DND-41 (cell line): ENCODE measurements at regions not wholly inside any gene's neighbourhood (a gene's known extent, or its start where the extent isn't known, plus 50 kb on each side); places are given as distances from the start of the nearest gene placed in this dataset.
"Not testable (repeated sequence)": the region's sequence is repeated elsewhere in the genome, so short reads cannot be mapped to it uniquely, and the experiment has no call there.

ENCODE experiments used
- ATAC-seq: fragments of 200-7000 bp; cut with Tn5 transposase; 3 replicates; pipeline ENCODE4 v1.9.1; 2021; ENCODE audit warnings: low read depth; ENCODE audit not compliant: insufficient read depth
- DNase-seq: peaks from one replicate; pipeline ENCODE4 v3.0.0-alpha.2; 2020
- H2AFZ ChIP-seq: 2 replicates; pipeline ENCODE4 v1.6.0; 2012; ENCODE audit warnings: low read depth, low read length
- H3K27ac ChIP-seq: 2 replicates; pipeline ENCODE4 v1.5.1; 2012; ENCODE audit warnings: low read length, inconsistent platforms
- H3K27me3 ChIP-seq: fragments of 200-600 bp; sonication (generic); 2 replicates; pipeline ENCODE4 v1.6.0; 2012; ENCODE audit warnings: low read length, mild to moderate bottlenecking, inconsistent platforms; ENCODE audit not compliant: insufficient read depth, poor library complexity
- H3K36me3 ChIP-seq: 2 replicates; pipeline ENCODE4 v1.5.1; 2012; ENCODE audit warnings: low read length, inconsistent platforms; ENCODE audit not compliant: insufficient read depth
- H3K4me1 ChIP-seq: 2 replicates; pipeline ENCODE4 v1.5.1; 2012; ENCODE audit warnings: mild to moderate bottlenecking, low read length; ENCODE audit not compliant: insufficient read depth
- H3K4me2 ChIP-seq: 2 replicates; pipeline ENCODE4 v1.6.0; 2012; ENCODE audit warnings: mild to moderate bottlenecking, moderate library complexity, low read length, inconsistent platforms; ENCODE audit not compliant: insufficient read depth
- H3K4me3 ChIP-seq, 2 experiments: fragments of 200-600 bp in 1 of 2; shearing (Covaris generic) in 1 of 2; 2 replicates each; pipeline ENCODE4 v1.5.1; 2012 to 2016; ENCODE audit warnings: inconsistent platforms in 2 of 2, low read length in 2 of 2, mild to moderate bottlenecking in 2 of 2, low read depth in 1 of 2, moderate library complexity in 1 of 2
- H3K79me2 ChIP-seq: 2 replicates; pipeline ENCODE4 v1.6.0; 2012; ENCODE audit warnings: low read length, inconsistent platforms; ENCODE audit not compliant: insufficient read depth
- H3K9ac ChIP-seq: 2 replicates; pipeline ENCODE4 v1.6.0; 2012; ENCODE audit warnings: low read depth, mild to moderate bottlenecking, inconsistent platforms, low read length, moderate library complexity
- H3K9me3 ChIP-seq: 2 replicates; pipeline ENCODE4 v1.5.1; 2012; ENCODE audit warnings: low read length, moderate library complexity, mild to moderate bottlenecking, inconsistent platforms; ENCODE audit not compliant: insufficient read depth, severe bottlenecking
- H4K20me1 ChIP-seq: 2 replicates; pipeline ENCODE4 v1.6.0; 2012; ENCODE audit warnings: low read length; ENCODE audit not compliant: insufficient read depth
- EZH2 ChIP-seq: IDR thresholded peaks from 3 replicates; pipeline ENCODE4 v1.6.1; 2012; ENCODE audit warnings: borderline replicate concordance, low read depth, mild to moderate bottlenecking, moderate library complexity, low read length, inconsistent platforms; ENCODE audit not compliant: severe bottlenecking
- TF ChIP-seq, protein P1 (sequence below): IDR thresholded peaks from 2 replicates; pipeline ENCODE4 v1.5.1; 2012; ENCODE audit warnings: borderline replicate concordance, low read length, moderate library complexity, mild to moderate bottlenecking; ENCODE audit not compliant: poor library complexity, severe bottlenecking; ENCODE audit errors: extremely low read depth

DNA sequence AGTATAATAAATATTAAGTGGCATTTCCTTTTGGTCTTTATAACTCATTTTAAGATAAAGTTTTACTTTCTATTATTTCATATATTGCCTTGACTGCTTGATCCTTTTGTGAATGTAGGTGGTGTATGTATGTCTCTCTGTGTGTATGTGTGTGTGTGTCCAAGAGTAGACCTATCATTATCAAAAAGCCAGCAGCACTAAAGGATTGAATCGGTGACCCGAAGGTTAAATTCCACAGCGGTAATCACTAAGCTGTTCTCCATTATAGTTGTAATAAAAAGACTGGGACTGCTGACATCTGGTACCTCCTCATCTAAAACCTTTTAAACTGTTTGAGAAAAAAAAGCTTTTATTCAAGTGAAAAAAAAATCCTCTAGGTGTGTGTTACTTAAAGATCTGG is 1014.8 kb downstream of the PCDH7 start:
- H3K27me3 ChIP-seq = no peaks in the 10 kb centered on the region
- TF ChIP-seq, protein P1, sequence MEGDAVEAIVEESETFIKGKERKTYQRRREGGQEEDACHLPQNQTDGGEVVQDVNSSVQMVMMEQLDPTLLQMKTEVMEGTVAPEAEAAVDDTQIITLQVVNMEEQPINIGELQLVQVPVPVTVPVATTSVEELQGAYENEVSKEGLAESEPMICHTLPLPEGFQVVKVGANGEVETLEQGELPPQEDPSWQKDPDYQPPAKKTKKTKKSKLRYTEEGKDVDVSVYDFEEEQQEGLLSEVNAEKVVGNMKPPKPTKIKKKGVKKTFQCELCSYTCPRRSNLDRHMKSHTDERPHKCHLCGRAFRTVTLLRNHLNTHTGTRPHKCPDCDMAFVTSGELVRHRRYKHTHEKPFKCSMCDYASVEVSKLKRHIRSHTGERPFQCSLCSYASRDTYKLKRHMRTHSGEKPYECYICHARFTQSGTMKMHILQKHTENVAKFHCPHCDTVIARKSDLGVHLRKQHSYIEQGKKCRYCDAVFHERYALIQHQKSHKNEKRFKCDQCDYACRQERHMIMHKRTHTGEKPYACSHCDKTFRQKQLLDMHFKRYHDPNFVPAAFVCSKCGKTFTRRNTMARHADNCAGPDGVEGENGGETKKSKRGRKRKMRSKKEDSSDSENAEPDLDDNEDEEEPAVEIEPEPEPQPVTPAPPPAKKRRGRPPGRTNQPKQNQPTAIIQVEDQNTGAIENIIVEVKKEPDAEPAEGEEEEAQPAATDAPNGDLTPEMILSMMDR = no peak
- no peak for ATAC-seq

DNA sequence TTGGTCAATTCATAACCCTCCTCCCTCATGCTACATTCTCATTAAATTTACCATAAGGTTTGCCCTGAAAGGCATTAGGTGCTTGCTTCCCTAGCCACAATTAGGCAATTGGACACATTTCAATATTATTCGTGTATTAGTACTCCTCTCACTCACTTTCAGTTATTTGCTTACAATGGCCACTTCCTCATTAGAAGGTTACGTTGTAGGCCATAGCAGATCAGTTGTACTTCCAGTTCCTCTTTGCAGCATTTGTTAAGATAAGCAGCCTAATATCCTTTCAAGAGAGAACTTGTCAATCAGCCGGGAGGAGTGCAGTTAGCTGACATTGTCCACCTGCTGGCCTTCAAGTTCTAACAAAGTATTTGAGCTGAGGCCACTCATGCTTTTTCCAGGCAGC is 1017.2 kb downstream of the PCDH7 start:
- ATAC-seq = no peak
- Histone ChIP-seq H3K79me2 (no peaks in the 10 kb centered on the region), H3K4me1 (no peaks in the 10 kb centered on the region), H3K4me2 (no peak overlapping the region), H3K9me3 (no peaks in the 10 kb centered on the region), H3K9ac (no peak overlapping the region), H3K4me3 (no peak overlapping the region), H2AFZ (no peak overlapping the region), H3K27ac (no peak overlapping the region), H4K20me1 (no peaks in the 10 kb centered on the region), H3K27me3 (no peaks in the 10 kb centered on the region), H3K36me3 (no peaks in the 10 kb centered on the region)
- no peak for DNase-seq
- no peak for TF ChIP-seq EZH2
- TF ChIP-seq, protein P1 = no peak

More for the DNA sequence above, 1014.8 kb downstream of the PCDH7 start:
- no peaks in the 10 kb centered on the region for H3K4me1 ChIP-seq
- H4K20me1 ChIP-seq = no peaks in the 10 kb centered on the region
- no peak overlapping the region for H3K4me3 ChIP-seq
- no peaks in the 10 kb centered on the region for H3K79me2 ChIP-seq
- no peak for DNase-seq
- no peaks in the 10 kb centered on the region for H3K36me3 ChIP-seq
- no peak overlapping the region for H3K27ac ChIP-seq
- no peaks in the 10 kb centered on the region for H3K9me3 ChIP-seq
- H2AFZ ChIP-seq = no peak overlapping the region
- no peak overlapping the region for H3K9ac ChIP-seq
- no peak overlapping the region for H3K4me2 ChIP-seq

DNA sequence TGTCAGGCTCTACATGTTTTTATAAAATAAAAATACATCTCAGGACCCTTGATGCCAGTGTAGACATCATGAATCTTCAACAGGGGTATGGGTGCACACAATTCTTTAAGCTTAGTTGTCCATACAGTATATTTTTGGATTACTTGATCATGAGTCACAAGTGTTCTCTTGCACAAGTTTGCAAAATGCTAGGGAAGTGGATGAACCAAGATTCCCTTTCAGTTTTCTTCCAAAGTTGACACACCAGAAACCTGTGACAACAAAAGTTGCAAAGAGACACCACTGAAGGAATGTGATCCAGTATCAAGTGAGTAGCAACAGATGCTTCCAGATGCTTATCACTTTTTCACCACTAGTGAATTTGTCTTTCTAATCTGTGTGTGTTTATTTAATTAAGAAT is 1021.2 kb downstream of the PCDH7 start:
- H3K79me2 ChIP-seq = no peaks in the 10 kb centered on the region
- H3K4me3 ChIP-seq = no peak overlapping the region
- ATAC-seq (no peak), DNase-seq (no peak)
- no peak overlapping the region for H3K27ac ChIP-seq
- no peaks in the 10 kb centered on the region for H3K9me3 ChIP-seq
- no peaks in the 10 kb centered on the region for H3K4me1 ChIP-seq
- no peak overlapping the region for H3K4me2 ChIP-seq
- TF ChIP-seq, protein P1 = no peak
- TF ChIP-seq EZH2 = no peak
- no peak overlapping the region for H3K9ac ChIP-seq
- H3K27me3 ChIP-seq = no peaks in the 10 kb centered on the region
- no peaks in the 10 kb centered on the region for H4K20me1 ChIP-seq
- H3K36me3 ChIP-seq = no peaks in the 10 kb centered on the region
- H2AFZ ChIP-seq = no peak overlapping the region

DNA sequence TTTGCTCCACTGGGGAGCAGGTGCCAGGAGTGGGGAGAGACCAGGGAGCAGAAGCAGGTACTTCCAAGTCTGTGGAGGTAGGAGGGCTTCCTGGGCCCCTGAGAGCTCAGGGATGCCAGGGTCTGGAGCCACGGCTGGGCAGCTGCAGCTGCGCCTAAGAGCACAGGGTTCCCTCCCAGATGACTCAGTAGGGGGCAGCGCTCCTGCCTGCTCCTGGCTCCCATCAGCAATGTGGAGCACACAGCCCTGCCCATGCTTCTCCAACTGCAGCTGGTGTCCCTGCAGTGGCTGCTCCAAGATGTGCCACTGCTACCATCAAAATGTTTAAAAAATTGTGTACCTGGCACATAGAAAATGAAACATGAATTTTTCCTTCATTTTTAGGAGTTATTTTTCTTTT is 1028.2 kb downstream of the PCDH7 start:
- ATAC-seq (no peak), DNase-seq (no peak)
- H3K27me3 ChIP-seq = no peaks in the 10 kb centered on the region
- H3K4me1 ChIP-seq = no peaks in the 10 kb centered on the region
- H2AFZ ChIP-seq = no peak overlapping the region
- no peak overlapping the region for H3K4me2 ChIP-seq
- H3K36me3 ChIP-seq = no peaks in the 10 kb centered on the region
- no peak overlapping the region for H3K27ac ChIP-seq
- H3K9ac ChIP-seq = no peak overlapping the region
- H3K9me3 ChIP-seq = no peaks in the 10 kb centered on the region
- no peak for TF ChIP-seq EZH2
- TF ChIP-seq, protein P1 = no peak
- no peak overlapping the region for H3K4me3 ChIP-seq
- no peaks in the 10 kb centered on the region for H4K20me1 ChIP-seq
- no peaks in the 10 kb centered on the region for H3K79me2 ChIP-seq

DNA sequence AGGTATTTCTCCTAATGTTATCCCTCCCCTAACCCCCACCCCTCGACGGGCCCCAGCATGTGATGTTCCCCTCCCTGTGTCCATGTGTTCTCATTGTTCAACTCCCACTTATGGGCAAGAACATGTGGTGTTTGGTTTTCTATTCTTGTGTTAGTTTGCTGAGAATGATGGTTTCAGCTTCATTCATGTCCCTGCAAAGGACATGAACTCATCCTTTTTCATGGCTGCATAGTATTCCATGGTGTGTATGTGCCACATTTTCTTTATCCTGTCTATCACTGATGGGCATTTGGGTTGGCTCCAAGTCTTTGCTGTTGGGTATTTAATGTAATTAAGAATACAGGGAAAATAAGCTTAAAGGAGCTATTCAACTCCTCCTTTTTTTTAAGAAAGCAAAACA is 1030.4 kb downstream of the PCDH7 start:
- H3K4me2 ChIP-seq, ATAC-seq: not testable (repeated sequence)

More for the DNA sequence above, 1030.4 kb downstream of the PCDH7 start:
- not testable (repeated sequence) for H3K79me2 ChIP-seq, H3K4me1 ChIP-seq, H3K36me3 ChIP-seq, DNase-seq, H3K27me3 ChIP-seq, H2AFZ ChIP-seq, H3K27ac ChIP-seq, H3K4me3 ChIP-seq, H3K9ac ChIP-seq, H3K9me3 ChIP-seq, H4K20me1 ChIP-seq
